ENCODE measurements at regions not wholly inside any gene's neighbourhood (a gene's known extent, or its start where the extent isn't known, plus 50 kb on each side); places are given as distances from the start of the nearest gene placed in this dataset.
"Not testable (repeated sequence)": the region's sequence is repeated elsewhere in the genome, so short reads cannot be mapped to it uniquely, and the experiment has no call there.

- DNase-seq, result no peak
Observed at GRCh38 chr3:94416768-94417167, 353.9 kb downstream of the NSUN3 start.

DNA sequence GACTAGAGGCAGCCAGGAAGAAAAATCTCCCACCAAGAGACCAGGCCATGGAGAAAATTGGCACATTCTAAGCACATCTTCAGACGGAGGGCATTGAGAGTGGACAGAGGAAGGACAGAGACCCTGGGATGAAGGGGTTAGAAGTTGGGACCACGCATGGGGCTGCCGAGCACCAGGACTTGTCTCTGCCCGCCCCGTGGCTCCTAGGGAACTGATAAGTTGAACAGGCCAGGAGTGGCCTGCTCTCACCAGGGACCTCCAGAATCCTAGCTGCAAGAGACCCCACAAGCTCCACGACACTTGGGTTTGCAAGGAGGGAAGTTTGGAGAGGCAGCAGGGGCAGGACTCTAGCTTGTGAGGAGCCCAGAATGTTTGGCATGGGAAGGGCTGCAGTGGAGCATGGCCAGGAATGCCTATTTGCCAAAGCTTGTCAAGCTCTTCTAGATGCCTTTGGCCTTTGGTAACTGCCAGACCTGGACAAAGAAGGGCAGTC, 355.1 kb downstream of the NSUN3 start:
- DNase-seq, result no peak

DNA sequence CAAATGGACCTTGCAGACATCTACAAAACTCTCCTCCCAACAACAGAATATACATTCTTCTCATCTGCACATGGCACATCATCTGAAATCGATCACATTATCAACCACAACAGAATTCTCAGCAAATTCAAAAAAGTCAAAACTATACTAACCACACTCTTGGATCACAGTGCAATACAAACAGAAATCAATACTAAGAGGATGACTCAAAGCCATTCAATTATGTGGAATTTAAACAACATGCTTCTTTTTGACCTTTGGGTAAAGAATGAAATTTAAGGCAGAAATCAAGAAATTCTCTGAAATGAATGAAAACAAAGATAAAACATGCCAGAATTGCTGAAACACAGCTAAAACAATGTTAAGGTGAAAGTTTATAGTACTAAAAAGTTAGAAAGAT, 358.1 kb downstream of the NSUN3 start:
- DNase-seq, result no peak

DNA sequence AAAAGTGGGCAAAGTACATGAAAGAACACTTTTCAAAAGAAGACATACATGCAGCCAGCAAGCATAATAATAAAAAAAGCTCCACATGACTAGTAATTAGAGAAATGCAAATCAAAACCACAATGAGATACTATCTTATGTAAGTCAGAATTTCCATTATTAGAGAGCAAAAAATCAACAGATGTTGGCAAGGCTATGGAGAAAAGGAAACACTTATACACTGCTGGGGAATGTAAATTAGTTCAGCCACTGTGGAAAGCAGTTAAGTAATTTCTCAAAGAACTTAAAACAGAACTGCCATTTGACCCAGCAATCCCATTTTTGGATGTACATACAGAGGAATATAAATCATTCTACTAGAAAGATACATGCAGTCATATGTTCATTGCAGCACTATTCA, 360.7 kb downstream of the NSUN3 start:
- DNase-seq, result no peak

- DNase-seq, result no peak
Observed at GRCh38 chr3:94429517-94429916, 366.7 kb downstream of the NSUN3 start.

DNA sequence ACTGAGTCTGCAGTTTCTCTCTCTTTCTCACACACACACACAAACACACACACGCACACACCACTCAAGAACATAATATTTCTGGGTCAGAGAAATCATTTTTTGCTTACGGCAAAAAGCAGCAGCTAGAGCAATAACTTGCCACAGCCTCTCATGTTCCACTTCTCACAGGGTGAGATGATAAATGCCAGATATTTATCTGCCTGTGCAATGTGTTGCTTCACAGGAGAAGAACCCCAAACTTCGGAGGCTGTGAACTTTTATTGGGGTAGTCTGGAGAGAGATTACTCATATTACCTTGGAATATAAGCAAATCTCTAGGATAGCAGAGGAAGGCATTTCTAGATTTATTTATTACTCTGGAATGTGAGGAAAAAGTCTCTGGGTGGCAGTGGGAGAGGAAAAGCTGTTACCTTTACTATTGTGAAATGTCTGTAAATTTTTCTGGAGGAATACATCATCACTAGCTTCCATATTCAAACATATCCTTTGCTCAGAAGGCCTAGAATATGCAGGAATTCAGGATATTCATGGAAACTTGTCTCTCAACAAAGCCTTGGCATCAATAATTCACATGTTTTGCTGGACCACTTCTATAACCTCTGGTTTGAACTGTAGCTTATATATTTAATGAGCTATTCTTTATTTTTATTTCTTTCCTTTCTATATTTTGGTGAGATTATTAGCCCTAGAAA, 369.2 kb downstream of the NSUN3 start:
- DNase-seq, result no peak

DNA sequence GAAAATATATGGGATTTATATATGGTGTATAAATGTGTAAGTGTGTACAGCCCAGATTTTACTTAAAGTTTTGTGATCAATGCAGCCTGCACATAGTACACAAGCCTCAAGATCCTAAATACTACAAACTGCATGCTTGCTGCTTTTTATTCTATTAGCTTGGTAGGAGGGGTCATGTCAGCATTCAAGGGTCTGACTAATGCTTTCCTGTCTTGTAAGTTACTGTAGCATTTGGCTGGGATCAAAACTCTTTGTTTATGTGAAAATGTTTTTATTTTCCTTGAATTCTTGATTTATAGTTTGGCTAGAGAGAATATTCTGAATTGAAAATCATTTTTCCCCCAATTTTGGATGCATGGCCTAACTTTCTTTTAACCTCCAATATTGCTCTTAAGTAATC, 370.9 kb downstream of the NSUN3 start:
- DNase-seq, result no peak

GRCh38 chr3:94440767-94441493, 378.1 kb downstream of the NSUN3 start:
- no peak for DNase-seq

DNA sequence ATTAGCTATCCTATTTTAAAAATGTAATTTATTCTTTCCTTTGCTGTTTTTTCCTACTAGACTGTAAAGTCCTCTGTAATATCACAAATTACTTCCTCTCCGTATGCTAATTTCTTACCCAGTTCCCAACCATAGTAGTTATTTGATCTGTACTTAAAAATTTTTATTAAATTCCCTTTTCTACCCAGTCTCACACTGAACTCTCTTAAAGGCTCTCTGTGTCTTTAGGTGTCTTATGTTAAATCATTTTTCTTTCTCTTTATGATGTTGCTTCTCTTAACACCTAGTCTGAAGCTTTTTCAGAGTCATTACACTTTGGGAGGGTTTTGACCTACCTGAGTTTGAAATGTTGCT, 378.6 kb downstream of the NSUN3 start:
- no peak for DNase-seq

DNA sequence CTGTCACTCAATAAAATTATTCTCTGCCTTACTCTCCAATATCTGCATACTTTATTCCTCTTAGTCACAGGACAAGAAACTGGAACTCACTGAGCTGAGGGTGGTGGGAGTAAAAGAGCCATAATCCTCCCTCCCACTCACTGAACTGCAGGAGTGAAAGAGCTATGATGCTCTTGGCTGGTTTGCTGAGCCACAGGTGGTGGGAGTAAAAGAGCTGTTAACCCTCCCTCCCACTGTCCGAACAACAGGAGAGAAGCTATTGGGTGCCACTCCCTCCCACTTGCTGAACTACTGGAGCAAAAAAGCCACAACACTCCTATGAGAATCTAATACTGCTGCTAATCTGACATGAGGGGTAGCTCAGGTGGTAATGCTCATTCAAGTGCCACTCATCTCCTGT, 391.0 kb downstream of the NSUN3 start:
- no peak for DNase-seq

- DNase-seq, result no peak
Observed at GRCh38 chr3:94459167-94459566, 396.3 kb downstream of the NSUN3 start.

DNA sequence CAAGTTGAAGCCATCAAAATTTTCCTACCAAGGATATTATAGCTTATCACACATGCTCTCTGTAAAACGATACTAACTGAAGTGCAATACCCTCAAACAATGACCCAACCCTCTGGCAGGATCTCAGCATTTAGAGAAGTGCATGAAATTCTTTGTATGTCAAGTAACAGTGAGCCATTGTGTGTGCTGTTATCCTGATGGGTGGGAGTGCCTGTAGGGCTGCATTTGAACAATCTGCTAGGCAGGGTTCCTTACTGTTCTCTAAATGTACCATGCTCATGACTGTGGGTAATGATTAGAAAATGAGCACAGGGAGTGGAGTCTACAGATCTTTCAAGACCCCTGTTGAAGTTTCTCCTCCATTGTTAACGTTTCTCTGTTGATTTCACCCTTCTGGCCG, 398.1 kb downstream of the NSUN3 start:
- DNase-seq, result no peak

GRCh38 chr3:94462931-94463330, 400.1 kb downstream of the NSUN3 start:
- DNase-seq, result no peak

GRCh38 chr3:94472511-94472910, 409.6 kb downstream of the NSUN3 start:
- no peak for DNase-seq

- DNase-seq, result no peak
Observed at GRCh38 chr3:94481226-94481898, 418.5 kb downstream of the NSUN3 start.

DNA sequence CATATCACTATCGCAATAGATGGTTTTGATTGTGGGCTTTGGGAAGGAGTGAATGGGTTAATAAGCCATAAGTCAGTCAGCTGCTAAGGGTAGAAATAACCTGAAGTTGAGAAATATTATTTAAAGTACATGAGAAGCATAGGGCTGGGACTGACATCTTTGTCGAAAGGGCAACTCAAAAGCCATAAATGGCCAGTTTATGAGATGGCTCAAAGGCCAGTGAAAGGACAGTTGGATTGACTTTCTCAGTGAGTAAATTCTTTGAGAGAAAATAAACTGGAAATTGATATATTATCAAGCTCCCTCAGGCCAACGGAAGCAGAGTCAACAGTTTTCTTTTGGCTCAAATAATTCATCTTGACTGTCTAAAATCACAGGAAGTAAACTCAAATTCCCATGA, 419.8 kb downstream of the NSUN3 start:
- no peak for DNase-seq

GRCh38 chr3:94483403-94483802, 420.5 kb downstream of the NSUN3 start:
- no peak for DNase-seq

- no peak for DNase-seq
Observed at GRCh38 chr3:94494992-94495391, 432.1 kb downstream of the NSUN3 start.

DNA sequence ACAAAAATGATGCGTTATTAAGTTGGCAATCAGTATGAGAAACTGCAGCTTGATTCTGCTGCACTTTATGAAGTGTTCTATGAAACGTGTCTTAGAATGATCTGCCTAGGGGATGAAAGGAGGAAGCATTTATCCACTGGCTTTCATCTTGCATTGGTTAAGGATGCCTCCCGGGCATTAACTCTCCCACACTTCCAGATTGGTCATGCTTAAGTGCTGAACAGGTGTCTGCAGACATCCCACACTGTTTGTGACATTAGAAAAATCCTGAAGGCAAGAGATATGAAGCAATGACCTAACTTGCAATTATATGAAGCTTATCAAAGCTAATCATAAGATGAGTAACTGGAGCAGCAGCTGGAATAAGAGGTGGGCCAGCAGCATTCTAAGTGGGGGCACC, 437.3 kb downstream of the NSUN3 start:
- DNase-seq, result no peak

- DNase-seq, result not testable (repeated sequence)
Observed at GRCh38 chr3:94507354-94507753, 444.5 kb downstream of the NSUN3 start.

- DNase-seq, result no peak
Observed at GRCh38 chr3:94512876-94513275, 450.0 kb downstream of the NSUN3 start.

DNA sequence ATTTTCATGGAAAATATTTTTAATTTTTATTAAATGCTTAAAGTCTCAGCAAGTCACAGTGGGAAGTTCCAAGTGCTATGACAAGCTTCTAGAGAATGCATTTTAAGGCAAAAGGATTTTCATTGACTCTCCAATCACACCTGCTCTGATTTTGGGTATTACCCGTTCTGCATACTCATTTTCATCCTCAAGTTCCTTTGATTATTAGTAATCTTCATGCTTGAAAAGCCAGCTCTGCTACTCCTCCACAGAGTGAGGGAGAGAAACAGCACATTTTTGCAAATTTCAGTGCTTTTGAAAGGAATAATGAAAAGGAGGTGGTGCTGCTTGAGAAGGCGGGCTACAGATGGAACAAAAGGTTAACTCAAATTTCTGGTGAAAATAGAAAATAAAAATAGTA, 450.7 kb downstream of the NSUN3 start:
- DNase-seq, result no peak

GRCh38 chr3:94515983-94516382, 453.1 kb downstream of the NSUN3 start:
- DNase-seq, result no peak

GRCh38 chr3:94520364-94520763, 457.5 kb downstream of the NSUN3 start:
- DNase-seq, result no peak
